ENCODE measurements at regions not wholly inside any gene's neighbourhood (a gene's known extent, or its start where the extent isn't known, plus 50 kb on each side); places are given as distances from the start of the nearest gene placed in this dataset.

GRCh38 chr11:76256448-76256847 is 50.1 kb upstream of the WNT11 start:
- no peak for DNase-seq (ENCODE audit: low spot score)
- Histone ChIP-seq H3K4me3 (ENCODE audit: low read depth, low read length, poor library complexity, severe bottlenecking) (no peak overlapping the region), H3K27ac (ENCODE audit: low read depth, low read length, poor library complexity, severe bottlenecking) (no peak overlapping the region), H3K27me3 (replicated peaks; ENCODE audit: insufficient read depth, low read depth, low read length, poor library complexity) (no peaks in the 10 kb centered on the region), H3K4me1 (ENCODE audit: insufficient read depth, low read length, poor library complexity, severe bottlenecking) (no peaks in the 10 kb centered on the region), H3K9me3 (ENCODE audit: low read depth, low read length, poor library complexity, severe bottlenecking) (no peaks in the 10 kb centered on the region), H3K36me3 (ENCODE audit: insufficient read depth, low read length, poor library complexity, severe bottlenecking) (no peaks in the 10 kb centered on the region)
- ChIA-PET CTCF (no interaction called here), POLR2A (ENCODE audit: low non-redundant PET) (no interaction called here)
- TF ChIP-seq EZH2 (IDR thresholded peaks at IDR 0.05; ENCODE audit: borderline replicate concordance, low read depth, low read length, poor library complexity, severe bottlenecking): no peak
- no peak for TF ChIP-seq CTCF (conservative IDR thresholded peaks at IDR 0.05; ENCODE audit: low read depth, low read length)
- intact Hi-C loops (cut with micrococcal nuclease; ENCODE audit: unreplicated experiment): no loop called here
- no TSS peak for BruUV-seq (replicated peaks)

Data from A673 (cell line).